Stimulated activated CD4-positive, alpha-beta T cell treated with anti-CD3 and anti-CD28 coated beads, Interleukin-4, amount 100 ng/mL, for 4 hours (primary cell): ENCODE measurements at regions not wholly inside any gene's neighbourhood (a gene's known extent, or its start where the extent isn't known, plus 50 kb on each side); places are given as distances from the start of the nearest gene placed in this dataset.

Source experiments
- DNase-seq, 2 experiments: peaks; one replicate each; pipeline ENCODE4 v3.0.0-alpha.2; 2020

DNA sequence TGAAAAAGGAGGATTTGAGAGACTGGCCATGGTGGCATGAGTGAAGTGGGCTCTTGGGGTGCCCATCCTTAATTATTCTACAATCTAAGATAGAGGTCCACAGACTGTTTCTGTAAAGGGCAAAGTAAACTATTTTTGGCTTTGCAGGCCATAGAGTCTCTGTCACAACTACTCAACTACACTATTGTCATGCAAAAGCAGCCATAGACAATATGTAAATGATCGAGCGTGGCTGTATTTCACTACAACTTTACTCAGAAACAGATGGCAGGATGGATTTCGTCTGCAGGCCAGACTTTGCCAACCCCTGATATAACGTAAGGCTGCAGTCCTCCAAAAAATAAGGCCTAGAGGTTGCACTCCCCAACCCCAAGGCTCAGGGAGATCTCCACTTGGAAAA lies 58.2 kb upstream of the NAA20 start:
- no peak for DNase-seq

GRCh38 chr20:19960745-19961144 lies 56.4 kb upstream of the NAA20 start:
- no peak for DNase-seq

DNA sequence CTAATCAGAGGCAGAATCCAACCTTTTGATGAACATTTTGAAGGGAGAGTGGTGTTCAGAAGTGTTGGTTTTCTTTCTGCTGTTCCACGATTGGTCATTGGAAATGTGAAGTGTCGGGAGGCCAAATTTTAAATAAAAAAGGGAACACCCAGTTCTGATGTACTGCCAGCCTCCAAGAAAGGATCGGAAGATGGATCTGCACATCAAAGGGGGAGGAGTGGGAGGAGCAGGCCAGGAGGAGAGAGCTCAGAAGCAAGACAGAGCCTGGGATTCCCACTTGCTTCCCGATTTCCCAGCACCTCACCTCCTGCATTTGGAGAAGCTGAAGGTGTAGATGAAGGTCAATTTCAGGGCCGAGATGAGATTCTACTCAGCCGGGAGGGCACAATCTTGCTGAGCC lies 55.9 kb upstream of the NAA20 start:
- no peak for DNase-seq

DNA sequence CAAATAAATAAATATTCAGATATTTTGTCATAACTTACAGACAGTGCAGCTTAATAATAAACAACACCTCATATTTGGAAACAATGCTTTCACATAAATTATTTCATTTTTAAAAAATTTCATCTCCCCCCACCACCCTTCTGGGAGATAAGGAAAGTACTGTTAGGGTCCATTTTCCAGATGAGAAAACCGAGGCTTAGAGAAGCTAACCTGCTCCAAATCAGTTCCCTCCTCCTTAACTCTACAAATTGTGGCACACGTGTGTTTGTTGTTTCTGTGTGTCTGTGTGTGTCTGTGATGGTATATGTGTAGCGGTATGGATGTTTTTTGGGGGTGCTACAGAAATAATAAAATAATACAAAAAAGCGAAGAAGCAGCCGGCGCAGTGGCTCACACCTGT lies 54.2 kb upstream of the NAA20 start:
- DNase-seq: no peak

DNA sequence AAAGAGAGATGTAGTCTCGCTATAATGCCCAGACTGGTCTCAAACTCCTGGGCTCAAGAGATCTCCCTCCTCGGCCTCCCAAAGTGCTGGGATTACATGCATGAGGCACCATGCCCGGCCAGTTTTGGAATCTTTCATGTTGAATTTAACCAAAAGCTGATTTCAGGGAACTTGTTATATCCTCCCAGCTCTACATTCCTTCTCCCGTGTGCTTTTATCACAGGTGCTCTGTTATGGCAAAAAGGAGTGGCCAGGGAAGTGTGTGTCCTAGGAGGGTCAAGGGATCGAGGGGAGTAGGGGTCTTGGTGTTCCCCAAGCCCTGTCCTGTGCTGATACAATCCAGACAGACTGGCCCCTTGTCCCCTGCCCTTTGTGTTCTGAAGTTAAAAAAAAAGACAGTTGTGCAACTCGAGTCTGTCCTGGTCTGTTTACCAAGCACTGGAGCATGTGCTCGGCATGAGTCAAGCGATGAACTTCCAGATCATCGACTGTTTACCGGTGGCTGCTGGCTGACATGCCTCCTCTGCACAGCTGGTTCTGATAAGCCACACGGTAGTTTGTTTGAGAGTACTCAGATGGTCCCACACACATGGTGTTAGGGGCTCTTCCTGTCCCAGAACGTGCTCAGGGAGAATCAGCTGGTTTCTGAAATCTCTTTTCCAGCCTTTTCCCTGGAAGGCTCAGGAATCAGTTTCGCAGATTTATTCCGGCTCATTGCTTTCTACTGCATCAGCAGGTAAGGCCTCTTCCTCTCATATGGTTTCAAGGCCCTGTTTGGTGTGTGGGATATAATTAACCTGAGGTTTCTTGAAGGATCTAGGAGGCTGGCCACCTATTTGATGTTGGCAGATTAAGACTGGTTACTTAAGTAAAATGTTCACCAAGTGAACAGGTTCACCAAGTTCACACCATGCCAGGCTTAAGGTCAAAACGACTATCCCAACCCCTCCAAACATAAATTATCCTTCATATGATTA lies 52.6 kb upstream of the NAA20 start:
- DNase-seq: no peak

- no peak for DNase-seq
Measured at GRCh38 chr20:19966840-19967239, 50.3 kb upstream of the NAA20 start.
